H1 (cell line): ENCODE measurements at regions not wholly inside any gene's neighbourhood (a gene's known extent, or its start where the extent isn't known, plus 50 kb on each side); places are given as distances from the start of the nearest gene placed in this dataset.

ENCODE experiments used
- CTCF ChIA-PET: fragments of 300-600 bp; sonication (Branson Sonifier 250); formaldehyde crosslinking; loops from one replicate; lab custom pipeline; 2021; ENCODE audit not compliant: partially characterized antibody; lab: Charles Lee
- POLR2A ChIA-PET: fragments of 300-600 bp; sonication (Branson Sonifier 250); formaldehyde crosslinking; loops from one replicate; lab custom pipeline; 2021; ENCODE audit warnings: inconsistent platforms; ENCODE audit not compliant: partially characterized antibody; lab: Charles Lee
- DNase-seq, 2 experiments: peaks; one replicate each; pipeline versions ENCODE4 v3.0.0 to v3.0.0-alpha.2; 2010 to 2022; ENCODE audit warnings: low spot score in 2 of 2, low read depth in 1 of 2, mixed read lengths in 1 of 2
- FAIRE-seq: peaks from 2 replicates; lab custom pipeline; 2011; peaks lifted over from hg19 to GRCh38; lab: Jason Lieb, UNC
- H2AFZ ChIP-seq: 2 replicates; pipeline ENCODE4 v1.8.1; 2012; ENCODE audit warnings: low read length, inconsistent platforms
- H2AK5ac ChIP-seq: 2 replicates; pipeline ENCODE4 v1.6.1; 2013; ENCODE audit warnings: low read depth, low read length
- H2BK120ac ChIP-seq: replicated peaks from 2 replicates; pipeline ENCODE3; 2013; ENCODE audit warnings: low read depth, low read length, inconsistent platforms
- H2BK12ac ChIP-seq: 2 replicates; pipeline ENCODE4 v1.6.1; 2013; ENCODE audit warnings: low read depth, low read length
- H2BK15ac ChIP-seq: 2 replicates; pipeline ENCODE4 v1.6.1; 2013; ENCODE audit warnings: low read length
- H2BK20ac ChIP-seq: 2 replicates; pipeline ENCODE4 v1.6.1; 2013; ENCODE audit warnings: low read length
- H2BK5ac ChIP-seq: 2 replicates; pipeline ENCODE4 v1.6.1; 2013; ENCODE audit warnings: low read depth, low read length
- H3K14ac ChIP-seq: 2 replicates; pipeline ENCODE4 v1.6.1; 2013; ENCODE audit warnings: inconsistent platforms; ENCODE audit not compliant: insufficient read length
- H3K18ac ChIP-seq: 2 replicates; pipeline ENCODE4 v1.6.1; 2013; ENCODE audit warnings: low read length; ENCODE audit errors: extremely low read depth
- H3K23ac ChIP-seq: 2 replicates; pipeline ENCODE4 v1.6.1; 2013; ENCODE audit warnings: inconsistent platforms; ENCODE audit not compliant: insufficient read length
- H3K23me2 ChIP-seq: 2 replicates; pipeline ENCODE4 v1.6.1; 2013; ENCODE audit warnings: low read depth, low read length
- H3K27ac ChIP-seq: 2 replicates; pipeline ENCODE4 v1.6.1; 2011; ENCODE audit warnings: low read depth, low read length, inconsistent platforms
- H3K27me3 ChIP-seq, 4 experiments: replicated peaks in 1 of 4; 1 replicate in 1 of 4; 2 replicates in 3 of 4; pipeline versions ENCODE4 v1.6.1 to v1.8.1; 2011 to 2013; ENCODE audit warnings: low read length in 3 of 4, mild to moderate bottlenecking in 3 of 4, inconsistent platforms in 2 of 4, mixed read lengths in 2 of 4, moderate library complexity in 1 of 4; ENCODE audit not compliant: control insufficient read depth in 3 of 4, insufficient read depth in 3 of 4; ENCODE audit errors: extremely low read depth in 1 of 4
- H3K36me3 ChIP-seq, 4 experiments: 2 replicates each; pipeline versions ENCODE4 v1.6.1 to v1.8.1; 2011 to 2013; ENCODE audit warnings: mild to moderate bottlenecking in 4 of 4, low read length in 3 of 4, moderate library complexity in 2 of 4, control low read depth in 1 of 4, inconsistent platforms in 1 of 4; ENCODE audit not compliant: insufficient read depth in 4 of 4, control insufficient read depth in 2 of 4
- H3K4ac ChIP-seq: replicated peaks from 2 replicates; pipeline ENCODE3; 2013; ENCODE audit warnings: low read length, low read depth, mixed read lengths, inconsistent platforms; ENCODE audit not compliant: insufficient read length
- H3K4me1 ChIP-seq, 4 experiments: replicated peaks in 1 of 4; 1 replicate in 1 of 4; 2 replicates in 3 of 4; pipeline versions ENCODE4 v1.6.1 to v1.8.1; 2011 to 2013; ENCODE audit warnings: low read length in 3 of 4, inconsistent platforms in 2 of 4, mixed read lengths in 1 of 4; ENCODE audit not compliant: insufficient read depth in 4 of 4, control insufficient read depth in 3 of 4
- H3K4me2 ChIP-seq, 2 experiments: 2 replicates each; pipeline versions ENCODE4 v1.6.1 to v1.8.1; 2011 to 2013; ENCODE audit warnings: low read depth in 2 of 2, low read length in 2 of 2, control low read depth in 1 of 2, inconsistent platforms in 1 of 2, mild to moderate bottlenecking in 1 of 2; ENCODE audit not compliant: insufficient read depth in 1 of 2
- H3K4me3 ChIP-seq, 4 experiments: fragments of 200-600, 300-600 bp in 1 of 4; sonication (generic), shearing (Covaris generic), sonication (Bioruptor Twin) in 1 of 4; 2 replicates each; pipeline versions ENCODE4 v1.5.1 to v1.8.1; 2011 to 2016; ENCODE audit warnings: low read length in 4 of 4, low read depth in 3 of 4, control low read depth in 2 of 4, inconsistent platforms in 2 of 4, mild to moderate bottlenecking in 2 of 4, mixed read lengths in 1 of 4, moderate library complexity in 1 of 4; ENCODE audit not compliant: insufficient read depth in 2 of 4; ENCODE audit errors: extremely low read depth in 1 of 4
- H3K56ac ChIP-seq: replicated peaks from 2 replicates; pipeline ENCODE3; 2013; ENCODE audit warnings: low read depth, mild to moderate bottlenecking, mixed read lengths, low read length, inconsistent platforms; ENCODE audit not compliant: insufficient read length
- H3K79me1 ChIP-seq: 2 replicates; pipeline ENCODE4 v1.6.1; 2013; ENCODE audit warnings: low read depth, low read length, control low read depth
- H3K79me2 ChIP-seq, 2 experiments: 2 replicates each; pipeline versions ENCODE4 v1.6.1 to v1.8.1; 2012 to 2013; ENCODE audit warnings: low read length in 2 of 2, mild to moderate bottlenecking in 2 of 2, inconsistent platforms in 1 of 2; ENCODE audit not compliant: insufficient read depth in 2 of 2, control insufficient read depth in 1 of 2
- H3K9ac ChIP-seq, 4 experiments: replicated peaks in 1 of 4; 1 replicate in 1 of 4; 2 replicates in 3 of 4; pipeline versions ENCODE4 v1.6.1 to v1.8.1; 2011 to 2013; ENCODE audit warnings: low read depth in 3 of 4, low read length in 3 of 4, control low read depth in 2 of 4, mild to moderate bottlenecking in 2 of 4, moderate library complexity in 2 of 4, inconsistent platforms in 1 of 4; ENCODE audit errors: extremely low read depth in 1 of 4
- H3K9me3 ChIP-seq, 2 experiments: 2 replicates each; pipeline versions ENCODE4 v1.6.1 to v1.8.1; 2012 to 2013; ENCODE audit warnings: mild to moderate bottlenecking in 2 of 2, moderate library complexity in 2 of 2, control low read depth in 1 of 2, inconsistent platforms in 1 of 2, low read depth in 1 of 2, low read length in 1 of 2, mixed read lengths in 1 of 2; ENCODE audit not compliant: insufficient read depth in 2 of 2
- H4K20me1 ChIP-seq, 2 experiments: replicated peaks in 1 of 2; 2 replicates each; pipeline versions ENCODE3 to v1.8.1; 2011 to 2013; ENCODE audit warnings: inconsistent platforms in 2 of 2, low read length in 2 of 2, mild to moderate bottlenecking in 1 of 2; ENCODE audit not compliant: insufficient read depth in 2 of 2, control insufficient read depth in 1 of 2
- H4K5ac ChIP-seq: 2 replicates; pipeline ENCODE4 v1.6.1; 2013; ENCODE audit warnings: low read length, low read depth, mixed read lengths, inconsistent platforms; ENCODE audit not compliant: insufficient read length
- H4K8ac ChIP-seq: 2 replicates; pipeline ENCODE4 v1.8.0; 2013; ENCODE audit warnings: mild to moderate bottlenecking, moderate library complexity, low read length, inconsistent platforms; ENCODE audit not compliant: insufficient read depth; ENCODE audit errors: extremely low read depth
- H4K91ac ChIP-seq: replicated peaks from 2 replicates; pipeline ENCODE3; 2013; ENCODE audit warnings: low read length, mixed read lengths, inconsistent platforms; ENCODE audit not compliant: insufficient read length
- CEBPB ChIP-seq: IDR thresholded peaks from 2 replicates; pipeline ENCODE4 v1.6.1; 2012; ENCODE audit warnings: low read depth, low read length
- WGBS, 2 experiments: shearing (Covaris generic) in 1 of 2; methylation state at CpG; one replicate each; pipeline versions ENCODE4 v1.1.6 to v1.1.7; 2013 to 2015; ENCODE audit warnings: low lambda C conversion rate in 2 of 2, mixed read lengths in 2 of 2, inconsistent platforms in 1 of 2, low coverage in 1 of 2, missing lambda C conversion rate in 1 of 2; ENCODE audit not compliant: insufficient replicate concordance in 2 of 2, insufficient coverage in 1 of 2, insufficient read length in 1 of 2; ENCODE audit errors: extremely low coverage in 1 of 2, missing lambda C conversion rate in 1 of 2; 5-methylcytosine and 5-hydroxymethylcytosine counted together

GRCh38 chr5:105554568-105555169, 1992.1 kb upstream of the NUDT12 start:
- H2BK15ac ChIP-seq = no peak overlapping the region
- CTCF ChIA-PET = interaction anchor here (0.7 kb wide), 1 partner anchor 180 kb away, joined by 4 read pairs; no protein-coding TSS in a partner anchor
- H2AK5ac ChIP-seq = no peak overlapping the region
- H3K4me3 ChIP-seq = no peak overlapping the region
- no peaks in the 10 kb centered on the region for H3K36me3 ChIP-seq
- H2BK120ac ChIP-seq = no peak overlapping the region
- H3K23me2 ChIP-seq = no peaks in the 10 kb centered on the region
- H3K56ac ChIP-seq = no peak overlapping the region
- H3K4ac ChIP-seq = no peak overlapping the region
- WGBS, 2 experiments = 91% methylated on average over 4 of the region's 4 CpGs; no CpG with 5 or more reads in 1 of the 2 experiments
- no peak overlapping the region for H3K9ac ChIP-seq
- no peak overlapping the region for H2BK5ac ChIP-seq
- H3K79me2 ChIP-seq = no peaks in the 10 kb centered on the region
- H4K8ac ChIP-seq = no peak overlapping the region
- H4K20me1 ChIP-seq = no peaks in the 10 kb centered on the region
- H3K18ac ChIP-seq = no peak overlapping the region
- no peaks in the 10 kb centered on the region for H3K27me3 ChIP-seq
- FAIRE-seq (no peak), DNase-seq (no peak)
- TF ChIP-seq CEBPB = no peak
- H3K4me1 ChIP-seq = no peaks in the 10 kb centered on the region
- H2BK20ac ChIP-seq = no peak overlapping the region
- H3K27ac ChIP-seq = no peak overlapping the region
- no peak overlapping the region for H3K14ac ChIP-seq
- POLR2A ChIA-PET = no interaction called here
- H2BK12ac ChIP-seq = no peak overlapping the region
- 0 out of 2 replicates have a peak overlapping the region, but pooled peaks have one; percentile 58 for H2AFZ ChIP-seq
- H4K91ac ChIP-seq = no peak overlapping the region
- H3K79me1 ChIP-seq = no peaks in the 10 kb centered on the region
- H4K5ac ChIP-seq = no peak overlapping the region
- no peak overlapping the region for H3K4me2 ChIP-seq
- H3K9me3 ChIP-seq = no peaks in the 10 kb centered on the region
- no peak overlapping the region for H3K23ac ChIP-seq
